ENCODE measurements at regions not wholly inside any gene's neighbourhood (a gene's known extent, or its start where the extent isn't known, plus 50 kb on each side); places are given as distances from the start of the nearest gene placed in this dataset.

GRCh38 chr1:69221524-69221923 is 346.2 kb upstream of the LRRC7 start:
- no peak overlapping the region for H3K27ac ChIP-seq (replicated peaks)
- TF ChIP-seq POLR2AphosphoS5 (IDR thresholded peaks at IDR 0.05; ENCODE audit: low read depth), result no peak
- TF ChIP-seq GABPA (IDR thresholded peaks at IDR 0.05; ENCODE audit: low read depth), result no peak
- no peak for TF ChIP-seq REST (IDR thresholded peaks at IDR 0.05; ENCODE audit: insufficient replicate concordance, low read depth)
- TF ChIP-seq CTCF (IDR thresholded peaks at IDR 0.05; ENCODE audit: insufficient read depth, low read length), result no peak
- TF ChIP-seq SPI1 (IDR thresholded peaks at IDR 0.05; ENCODE audit: borderline replicate concordance, low read depth), result no peak
- no peaks in the 10 kb centered on the region for H3K27me3 ChIP-seq (ENCODE audit: insufficient read depth, poor library complexity, severe bottlenecking)
- no peak overlapping the region for H3K4me3 ChIP-seq (replicated peaks; ENCODE audit: insufficient read depth, low read length)
- no peak for DNase-seq (ENCODE audit: low read depth in 1 of 2, low spot score in 1 of 2)

- TF ChIP-seq GABPA (IDR thresholded peaks at IDR 0.05; ENCODE audit: low read depth) (no peak), REST (IDR thresholded peaks at IDR 0.05; ENCODE audit: insufficient replicate concordance, low read depth) (no peak), CTCF (IDR thresholded peaks at IDR 0.05; ENCODE audit: insufficient read depth, low read length) (no peak), POLR2AphosphoS5 (IDR thresholded peaks at IDR 0.05; ENCODE audit: low read depth) (no peak), SPI1 (IDR thresholded peaks at IDR 0.05; ENCODE audit: borderline replicate concordance, low read depth) (no peak)
- Histone ChIP-seq H3K27ac (replicated peaks) (no peak overlapping the region), H3K4me3 (replicated peaks; ENCODE audit: insufficient read depth, low read length) (no peak overlapping the region), H3K27me3 (ENCODE audit: insufficient read depth, poor library complexity, severe bottlenecking) (no peaks in the 10 kb centered on the region)
- no peak for DNase-seq (ENCODE audit: low read depth in 1 of 2, low spot score in 1 of 2)
Measured at GRCh38 chr1:69223156-69223555, 344.6 kb upstream of the LRRC7 start.

GRCh38 chr1:69228501-69228900 is 339.2 kb upstream of the LRRC7 start:
- DNase-seq (ENCODE audit: low read depth in 1 of 2, low spot score in 1 of 2), result no peak
- TF ChIP-seq REST (IDR thresholded peaks at IDR 0.05; ENCODE audit: insufficient replicate concordance, low read depth) (no peak), SPI1 (IDR thresholded peaks at IDR 0.05; ENCODE audit: borderline replicate concordance, low read depth) (no peak), CTCF (IDR thresholded peaks at IDR 0.05; ENCODE audit: insufficient read depth, low read length) (no peak), GABPA (IDR thresholded peaks at IDR 0.05; ENCODE audit: low read depth) (no peak), POLR2AphosphoS5 (IDR thresholded peaks at IDR 0.05; ENCODE audit: low read depth) (no peak)
- Histone ChIP-seq H3K27ac (replicated peaks) (no peak overlapping the region), H3K4me3 (replicated peaks; ENCODE audit: insufficient read depth, low read length) (no peak overlapping the region), H3K27me3 (ENCODE audit: insufficient read depth, poor library complexity, severe bottlenecking) (no peaks in the 10 kb centered on the region)

All from HL-60 (cell line).